IMR-90 (cell line): ENCODE measurements at regions not wholly inside any gene's neighbourhood (a gene's known extent, or its start where the extent isn't known, plus 50 kb on each side); places are given as distances from the start of the nearest gene placed in this dataset.

Source experiments
- BHLHE40 ChIP-seq: fragments of 150-350 bp; IDR thresholded peaks from 2 replicates; pipeline ENCODE4 v1.6.1; 2016; ENCODE audit warnings: mild to moderate bottlenecking, low read depth, low read length
- CEBPB ChIP-seq: IDR thresholded peaks from 2 replicates; pipeline ENCODE4 v1.6.1; 2012; ENCODE audit warnings: low read depth, low read length, improper control_type of control experiment
- CHD1 ChIP-seq: IDR thresholded peaks from 2 replicates; pipeline ENCODE4 v1.6.1; 2012; ENCODE audit warnings: low read depth, low read length, improper control_type of control experiment
- MAFK ChIP-seq: IDR thresholded peaks from 2 replicates; pipeline ENCODE4 v1.6.1; 2012; ENCODE audit warnings: low read depth, low read length, improper control_type of control experiment
- MAZ ChIP-seq: IDR thresholded peaks from 2 replicates; pipeline ENCODE4 v1.6.1; 2012; ENCODE audit warnings: low read depth, mild to moderate bottlenecking, low read length, improper control_type of control experiment, moderate library complexity, borderline replicate concordance
- NFE2L2 ChIP-seq: fragments of 150-350 bp; IDR thresholded peaks from 2 replicates; pipeline ENCODE4 v1.6.1; 2016; ENCODE audit warnings: low read depth, mild to moderate bottlenecking, low read length
- POLR2A ChIP-seq: IDR thresholded peaks from 2 replicates; pipeline ENCODE4 v1.6.1; 2012; ENCODE audit warnings: mild to moderate bottlenecking, low read depth, low read length
- RFX5 ChIP-seq: IDR thresholded peaks from 2 replicates; pipeline ENCODE4 v1.8.0; 2012; ENCODE audit warnings: low read depth, mild to moderate bottlenecking, low read length, moderate library complexity
- TF ChIP-seq, protein P1 (sequence below): conservative IDR thresholded peaks from 2 replicates; pipeline ENCODE4 v1.5.1; 2012; ENCODE audit warnings: mild to moderate bottlenecking, low read depth, low read length, improper control_type of control experiment
- TF ChIP-seq, protein P2 (sequence below): fragments of 150-350 bp; IDR thresholded peaks from 2 replicates; pipeline ENCODE4 v1.6.1; 2017; ENCODE audit warnings: mild to moderate bottlenecking, antibody characterized with exemption, low read length, low read depth
- TF ChIP-seq, protein P3 (sequence below): fragments of 150-350 bp; IDR thresholded peaks from 2 replicates; pipeline ENCODE4 v1.6.1; 2016; ENCODE audit warnings: low read depth, mild to moderate bottlenecking, low read length, moderate library complexity, borderline replicate concordance

DNA sequence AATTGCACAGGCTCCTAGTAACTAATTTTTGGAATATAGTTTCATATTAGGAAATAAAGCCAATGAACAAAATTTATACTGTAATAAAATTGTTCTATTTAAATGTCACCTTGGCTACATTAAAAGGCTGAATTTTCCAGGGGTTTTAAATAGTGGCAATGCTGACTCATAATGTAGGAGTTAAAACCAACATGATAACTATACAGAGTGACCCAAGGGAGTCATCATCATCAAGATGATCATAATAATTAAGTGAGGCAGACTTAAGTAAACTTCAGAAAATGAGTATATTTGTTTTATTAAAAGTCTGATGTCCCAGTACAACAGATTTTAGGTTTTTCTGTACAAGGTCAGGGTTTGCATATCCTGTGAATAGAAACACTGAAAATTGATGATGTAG is 183.4 kb downstream of the PLPPR4 start:
- TF ChIP-seq, protein P1, sequence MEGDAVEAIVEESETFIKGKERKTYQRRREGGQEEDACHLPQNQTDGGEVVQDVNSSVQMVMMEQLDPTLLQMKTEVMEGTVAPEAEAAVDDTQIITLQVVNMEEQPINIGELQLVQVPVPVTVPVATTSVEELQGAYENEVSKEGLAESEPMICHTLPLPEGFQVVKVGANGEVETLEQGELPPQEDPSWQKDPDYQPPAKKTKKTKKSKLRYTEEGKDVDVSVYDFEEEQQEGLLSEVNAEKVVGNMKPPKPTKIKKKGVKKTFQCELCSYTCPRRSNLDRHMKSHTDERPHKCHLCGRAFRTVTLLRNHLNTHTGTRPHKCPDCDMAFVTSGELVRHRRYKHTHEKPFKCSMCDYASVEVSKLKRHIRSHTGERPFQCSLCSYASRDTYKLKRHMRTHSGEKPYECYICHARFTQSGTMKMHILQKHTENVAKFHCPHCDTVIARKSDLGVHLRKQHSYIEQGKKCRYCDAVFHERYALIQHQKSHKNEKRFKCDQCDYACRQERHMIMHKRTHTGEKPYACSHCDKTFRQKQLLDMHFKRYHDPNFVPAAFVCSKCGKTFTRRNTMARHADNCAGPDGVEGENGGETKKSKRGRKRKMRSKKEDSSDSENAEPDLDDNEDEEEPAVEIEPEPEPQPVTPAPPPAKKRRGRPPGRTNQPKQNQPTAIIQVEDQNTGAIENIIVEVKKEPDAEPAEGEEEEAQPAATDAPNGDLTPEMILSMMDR: no peak
- TF ChIP-seq POLR2A: no peak
- TF ChIP-seq MAFK: no peak; the same call in 1 of the 2 replicates
- no peak for TF ChIP-seq CHD1
- no peak for TF ChIP-seq CEBPB
- no peak for TF ChIP-seq RFX5
- TF ChIP-seq, protein P2, sequence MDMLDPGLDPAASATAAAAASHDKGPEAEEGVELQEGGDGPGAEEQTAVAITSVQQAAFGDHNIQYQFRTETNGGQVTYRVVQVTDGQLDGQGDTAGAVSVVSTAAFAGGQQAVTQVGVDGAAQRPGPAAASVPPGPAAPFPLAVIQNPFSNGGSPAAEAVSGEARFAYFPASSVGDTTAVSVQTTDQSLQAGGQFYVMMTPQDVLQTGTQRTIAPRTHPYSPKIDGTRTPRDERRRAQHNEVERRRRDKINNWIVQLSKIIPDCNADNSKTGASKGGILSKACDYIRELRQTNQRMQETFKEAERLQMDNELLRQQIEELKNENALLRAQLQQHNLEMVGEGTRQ: no peak
- TF ChIP-seq BHLHE40: no peak
- TF ChIP-seq NFE2L2: no peak
- TF ChIP-seq, protein P3, sequence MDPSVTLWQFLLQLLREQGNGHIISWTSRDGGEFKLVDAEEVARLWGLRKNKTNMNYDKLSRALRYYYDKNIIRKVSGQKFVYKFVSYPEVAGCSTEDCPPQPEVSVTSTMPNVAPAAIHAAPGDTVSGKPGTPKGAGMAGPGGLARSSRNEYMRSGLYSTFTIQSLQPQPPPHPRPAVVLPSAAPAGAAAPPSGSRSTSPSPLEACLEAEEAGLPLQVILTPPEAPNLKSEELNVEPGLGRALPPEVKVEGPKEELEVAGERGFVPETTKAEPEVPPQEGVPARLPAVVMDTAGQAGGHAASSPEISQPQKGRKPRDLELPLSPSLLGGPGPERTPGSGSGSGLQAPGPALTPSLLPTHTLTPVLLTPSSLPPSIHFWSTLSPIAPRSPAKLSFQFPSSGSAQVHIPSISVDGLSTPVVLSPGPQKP: no peak
- TF ChIP-seq MAZ: no peak
